ENCODE measurements at regions not wholly inside any gene's neighbourhood (a gene's known extent, or its start where the extent isn't known, plus 50 kb on each side); places are given as distances from the start of the nearest gene placed in this dataset.

DNA sequence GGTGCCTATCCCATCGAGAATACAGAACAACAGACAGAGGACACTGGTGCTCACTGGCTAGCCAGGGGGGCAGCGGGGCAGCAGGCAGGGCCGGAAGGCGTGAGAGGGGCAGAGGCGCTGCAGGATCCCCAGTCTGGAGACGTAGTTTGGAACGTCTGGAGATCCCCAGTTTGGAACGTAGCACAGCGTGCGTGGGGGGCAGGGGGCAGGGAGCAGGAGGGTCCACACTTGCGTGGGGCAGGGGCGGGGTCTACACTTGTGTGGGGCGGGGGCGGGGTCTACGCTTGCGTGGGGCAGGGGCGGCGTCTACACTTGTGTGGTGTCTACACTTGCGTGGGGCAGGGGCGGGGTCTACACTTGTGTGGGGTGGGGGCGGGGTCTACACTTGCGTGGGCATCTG, 107.2 kb downstream of the DACT2 start:
- no peak overlapping the region for H3K4me3 Mint-ChIP-seq
- H3K4me3 ChIP-seq (ENCODE audit: control extremely low read depth in 1 of 5, extremely low read depth in 1 of 5, insufficient read depth in 1 of 5, low read depth in 2 of 5, low read length in 4 of 5) = no peak overlapping the region
- no peaks in the 10 kb centered on the region for H3K36me3 ChIP-seq (replicated peaks in 1 of 2; ENCODE audit: control extremely low read depth in 1 of 2, control insufficient read depth in 1 of 2, extremely low read depth in 1 of 2, insufficient read depth in 2 of 2, low read length in 1 of 2)
- no peak overlapping the region for H3K4me2 ChIP-seq (replicated peaks; ENCODE audit: low read depth, low read length, poor library complexity, severe bottlenecking)
- CTCF ChIA-PET = no interaction called here
- no peak for ATAC-seq (ENCODE audit: low read depth)
- H3K27ac Mint-ChIP-seq = no peak overlapping the region
- intact Hi-C loops (cut with micrococcal nuclease) = no loop called here
- POLR2A ChIA-PET = no interaction called here
- H3K27me3 Mint-ChIP-seq = no peaks in the 10 kb centered on the region
- 96% methylated on average over 8 of the region's 22 CpGs for WGBS (ENCODE audit: insufficient coverage)
- H3K79me2 ChIP-seq (ENCODE audit: control insufficient read depth, insufficient read depth, low read length) = no peaks in the 10 kb centered on the region
- H4K20me1 ChIP-seq (ENCODE audit: control insufficient read depth, insufficient read depth, low read length, poor library complexity, severe bottlenecking) = no peaks in the 10 kb centered on the region
- H3K9me3 ChIP-seq (ENCODE audit: control extremely low read depth in 1 of 3, control insufficient read depth in 2 of 3, insufficient read depth in 1 of 3, low read length in 2 of 3) = peaks cover 0 to 29% (median 0%) of the 10 kb centered on the region in 3 donors
- no peak for DNase-seq
- H3K4me1 ChIP-seq (ENCODE audit: control insufficient read depth in 2 of 2, insufficient read depth in 2 of 2, low read length in 2 of 2) = no peaks in the 10 kb centered on the region
- TF ChIP-seq, protein P1, sequence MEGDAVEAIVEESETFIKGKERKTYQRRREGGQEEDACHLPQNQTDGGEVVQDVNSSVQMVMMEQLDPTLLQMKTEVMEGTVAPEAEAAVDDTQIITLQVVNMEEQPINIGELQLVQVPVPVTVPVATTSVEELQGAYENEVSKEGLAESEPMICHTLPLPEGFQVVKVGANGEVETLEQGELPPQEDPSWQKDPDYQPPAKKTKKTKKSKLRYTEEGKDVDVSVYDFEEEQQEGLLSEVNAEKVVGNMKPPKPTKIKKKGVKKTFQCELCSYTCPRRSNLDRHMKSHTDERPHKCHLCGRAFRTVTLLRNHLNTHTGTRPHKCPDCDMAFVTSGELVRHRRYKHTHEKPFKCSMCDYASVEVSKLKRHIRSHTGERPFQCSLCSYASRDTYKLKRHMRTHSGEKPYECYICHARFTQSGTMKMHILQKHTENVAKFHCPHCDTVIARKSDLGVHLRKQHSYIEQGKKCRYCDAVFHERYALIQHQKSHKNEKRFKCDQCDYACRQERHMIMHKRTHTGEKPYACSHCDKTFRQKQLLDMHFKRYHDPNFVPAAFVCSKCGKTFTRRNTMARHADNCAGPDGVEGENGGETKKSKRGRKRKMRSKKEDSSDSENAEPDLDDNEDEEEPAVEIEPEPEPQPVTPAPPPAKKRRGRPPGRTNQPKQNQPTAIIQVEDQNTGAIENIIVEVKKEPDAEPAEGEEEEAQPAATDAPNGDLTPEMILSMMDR (IDR thresholded peaks at IDR 0.05) = no peak
- TF ChIP-seq EZH2 (IDR thresholded peaks at IDR 0.05; ENCODE audit: borderline replicate concordance, insufficient read depth, low read depth, low read length, poor library complexity, severe bottlenecking) = no peak
- no peaks in the 10 kb centered on the region for H3K27me3 ChIP-seq (replicated peaks in 1 of 4; ENCODE audit: control extremely low read depth in 1 of 4, control insufficient read depth in 3 of 4, insufficient read depth in 4 of 4, low read length in 3 of 4)
- H3K27ac ChIP-seq (ENCODE audit: low read length in 2 of 2) = no peak overlapping the region
- no peak overlapping the region for H2AFZ ChIP-seq (ENCODE audit: insufficient read depth, low read depth, low read length, poor library complexity, severe bottlenecking)
- no peaks in the 10 kb centered on the region for H3K9me3 Mint-ChIP-seq (ENCODE audit: insufficient read depth)
- H3K9ac ChIP-seq (ENCODE audit: low read length) = no peak overlapping the region
- H3K4me1 Mint-ChIP-seq = no peaks in the 10 kb centered on the region

DNA sequence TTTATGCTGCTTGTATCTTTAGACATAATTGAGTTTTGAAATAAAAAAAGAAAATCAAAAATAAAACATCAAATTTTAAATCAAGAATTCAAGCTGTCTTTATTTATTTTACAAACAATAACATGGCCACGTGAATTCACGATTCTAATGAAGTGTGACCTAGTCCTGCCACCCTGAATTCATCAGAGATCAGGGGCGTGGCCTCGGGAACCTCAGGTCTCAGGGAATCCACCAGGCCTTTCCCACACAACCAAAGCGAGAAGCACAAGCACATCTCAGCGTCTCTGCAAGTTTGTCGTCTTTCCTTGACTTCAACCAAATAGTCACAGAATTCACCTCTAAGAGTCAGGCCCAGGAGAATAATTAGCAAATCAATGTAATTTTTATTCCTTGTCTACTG, 107.9 kb downstream of the DACT2 start:
- no peak for DNase-seq
- no peak overlapping the region for H3K4me3 Mint-ChIP-seq
- no peaks in the 10 kb centered on the region for H3K9me3 Mint-ChIP-seq (ENCODE audit: insufficient read depth)
- no peak overlapping the region for H3K9ac ChIP-seq (ENCODE audit: low read length)
- H3K27me3 ChIP-seq (replicated peaks in 1 of 4; ENCODE audit: control extremely low read depth in 1 of 4, control insufficient read depth in 3 of 4, insufficient read depth in 4 of 4, low read length in 3 of 4) = no peaks in the 10 kb centered on the region
- TF ChIP-seq, protein P1 (IDR thresholded peaks at IDR 0.05) = no peak
- TF ChIP-seq EZH2 (IDR thresholded peaks at IDR 0.05; ENCODE audit: borderline replicate concordance, insufficient read depth, low read depth, low read length, poor library complexity, severe bottlenecking) = no peak
- no peak overlapping the region for H2AFZ ChIP-seq (ENCODE audit: insufficient read depth, low read depth, low read length, poor library complexity, severe bottlenecking)
- H4K20me1 ChIP-seq (ENCODE audit: control insufficient read depth, insufficient read depth, low read length, poor library complexity, severe bottlenecking) = no peaks in the 10 kb centered on the region
- WGBS (ENCODE audit: insufficient coverage) = 87% methylated on average over 5 of the region's 7 CpGs
- ChIA-PET POLR2A (no interaction called here), CTCF (no interaction called here)
- peaks cover 0 to 33% (median 0%) of the 10 kb centered on the region in 3 donors for H3K9me3 ChIP-seq (ENCODE audit: control extremely low read depth in 1 of 3, control insufficient read depth in 2 of 3, insufficient read depth in 1 of 3, low read length in 2 of 3)
- intact Hi-C loops (cut with micrococcal nuclease) = no loop called here
- no peak overlapping the region for H3K27ac ChIP-seq (ENCODE audit: low read length in 2 of 2)
- no peak overlapping the region for H3K4me3 ChIP-seq (ENCODE audit: control extremely low read depth in 1 of 5, extremely low read depth in 1 of 5, insufficient read depth in 1 of 5, low read depth in 2 of 5, low read length in 4 of 5)
- no peaks in the 10 kb centered on the region for H3K4me1 Mint-ChIP-seq
- no peaks in the 10 kb centered on the region for H3K36me3 ChIP-seq (replicated peaks in 1 of 2; ENCODE audit: control extremely low read depth in 1 of 2, control insufficient read depth in 1 of 2, extremely low read depth in 1 of 2, insufficient read depth in 2 of 2, low read length in 1 of 2)
- no peaks in the 10 kb centered on the region for H3K27me3 Mint-ChIP-seq
- H3K4me2 ChIP-seq (replicated peaks; ENCODE audit: low read depth, low read length, poor library complexity, severe bottlenecking) = no peak overlapping the region
- ATAC-seq (ENCODE audit: low read depth) = no peak
- no peaks in the 10 kb centered on the region for H3K79me2 ChIP-seq (ENCODE audit: control insufficient read depth, insufficient read depth, low read length)
- H3K4me1 ChIP-seq (ENCODE audit: control insufficient read depth in 2 of 2, insufficient read depth in 2 of 2, low read length in 2 of 2) = no peaks in the 10 kb centered on the region
- H3K27ac Mint-ChIP-seq = no peak overlapping the region
